Retina (tissue), 1 donor: ENCODE measurements at regions not wholly inside any gene's neighbourhood (a gene's known extent, or its start where the extent isn't known, plus 50 kb on each side); places are given as distances from the start of the nearest gene placed in this dataset.
"Not testable (repeated sequence)": the region's sequence is repeated elsewhere in the genome, so short reads cannot be mapped to it uniquely, and the experiment has no call there.

Experiments used
- DNase-seq: peaks from one replicate; pipeline ENCODE4 v3.0.0-alpha.2; 2016

DNA sequence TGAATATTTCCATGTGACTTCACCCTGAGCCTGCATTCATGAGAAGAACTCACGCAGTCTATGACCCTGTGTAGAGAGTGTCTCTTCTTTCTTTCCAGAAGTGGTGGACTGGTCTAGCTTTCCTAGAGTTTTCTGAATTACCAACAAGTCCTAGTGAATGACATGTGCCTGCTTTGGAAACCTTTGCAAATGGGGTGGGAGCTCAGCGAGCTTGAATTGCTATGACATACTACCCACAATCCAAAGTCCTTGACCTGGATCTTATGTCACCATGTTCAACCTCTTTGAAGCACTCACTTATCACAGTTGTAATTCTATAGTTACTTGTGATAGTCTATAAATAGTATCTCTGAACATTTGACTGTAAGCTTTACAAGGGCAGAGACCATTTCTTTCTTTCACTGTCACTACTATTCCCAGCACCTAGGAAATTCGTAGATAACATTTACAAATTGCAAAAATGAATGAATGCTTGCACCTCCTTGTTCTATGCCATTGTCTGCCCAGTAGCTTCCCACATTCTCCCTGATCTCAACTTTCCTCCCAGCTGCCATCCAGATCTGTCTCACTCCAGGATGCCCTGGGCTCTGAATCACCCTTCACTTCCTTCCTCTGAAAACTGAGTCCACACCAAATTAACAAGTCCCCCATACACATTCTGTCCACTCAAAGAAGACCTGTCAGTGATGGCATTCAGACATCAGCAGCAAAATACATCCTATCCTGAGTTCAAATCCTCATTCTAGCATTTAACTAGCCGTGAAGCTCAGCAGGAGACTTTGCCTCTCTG is 201.9 kb upstream of the SESN3 start:
- no peak for DNase-seq

DNA sequence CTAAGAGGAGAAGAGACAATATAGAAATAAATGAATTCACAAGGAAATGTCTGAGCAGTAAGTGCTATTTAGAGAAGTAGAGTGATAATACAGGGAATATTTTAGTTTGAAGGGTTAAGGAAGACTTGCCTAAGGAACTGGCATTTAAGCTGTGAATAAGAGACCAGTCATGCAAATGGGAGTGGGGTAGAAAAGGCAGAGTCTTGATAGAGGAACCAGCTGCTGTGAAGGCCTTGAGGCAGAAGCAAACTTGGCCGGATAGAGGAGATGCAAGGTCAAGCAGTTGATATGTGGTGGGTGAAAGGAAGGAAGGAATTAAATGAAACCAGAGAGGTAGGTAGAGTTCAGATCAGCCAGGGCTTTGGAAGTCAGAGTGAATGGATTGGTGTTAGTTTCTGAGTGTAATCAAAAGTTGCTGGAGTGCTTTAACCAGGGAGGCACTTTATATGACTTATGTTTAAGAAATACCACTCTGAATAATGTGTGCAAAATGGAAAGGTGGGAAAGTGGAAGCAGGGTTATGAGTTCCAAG is 198.4 kb upstream of the SESN3 start:
- DNase-seq: no peak

DNA sequence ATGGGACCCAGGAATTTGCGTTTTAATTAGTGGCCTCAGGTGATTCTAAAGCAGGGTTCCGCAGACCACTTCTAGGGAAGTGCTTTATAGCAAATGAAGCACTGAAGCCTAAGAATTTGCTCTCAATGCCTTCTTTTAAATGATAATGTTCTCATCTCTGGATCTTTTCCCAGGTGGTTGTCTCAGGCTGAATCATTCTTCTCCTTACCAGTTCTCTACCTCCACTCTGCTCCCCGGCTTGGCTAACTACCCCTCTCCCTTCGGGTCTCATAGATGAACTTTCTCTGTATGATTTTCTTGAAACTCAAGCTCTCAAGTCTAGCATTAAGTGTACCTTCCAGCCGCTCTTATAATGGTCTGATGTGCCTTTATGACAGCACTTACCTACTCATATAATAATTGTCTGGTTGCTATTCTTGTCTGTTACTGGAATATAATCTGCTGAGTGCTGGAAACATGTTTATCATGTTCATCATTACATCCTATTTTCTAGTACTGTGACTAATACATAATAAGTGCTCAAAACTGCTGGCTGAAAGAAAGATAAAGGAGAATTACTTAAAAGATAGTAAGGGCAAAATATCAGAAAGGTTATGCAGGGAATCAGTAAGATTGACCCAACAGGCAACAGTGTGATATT is 195.9 kb upstream of the SESN3 start:
- DNase-seq: no peak

DNA sequence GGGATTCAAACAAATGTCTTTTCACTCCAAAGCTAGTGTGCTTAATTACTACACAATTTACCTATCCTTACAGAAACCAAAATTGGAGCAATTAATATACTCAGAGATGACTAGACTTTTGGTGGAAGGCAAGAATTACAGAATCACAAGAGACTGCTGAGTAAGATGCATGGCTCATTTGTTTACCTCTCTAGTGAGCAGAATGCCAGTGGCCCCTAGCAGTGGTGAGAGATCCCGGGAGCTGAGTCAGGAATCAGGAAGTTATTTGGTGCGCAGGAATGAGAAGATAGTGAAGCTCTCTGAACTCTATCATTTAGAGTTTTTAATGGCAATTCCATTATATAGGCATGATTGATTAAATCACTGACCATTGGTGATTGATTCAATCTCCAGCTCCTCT is 188.9 kb upstream of the SESN3 start:
- no peak for DNase-seq

DNA sequence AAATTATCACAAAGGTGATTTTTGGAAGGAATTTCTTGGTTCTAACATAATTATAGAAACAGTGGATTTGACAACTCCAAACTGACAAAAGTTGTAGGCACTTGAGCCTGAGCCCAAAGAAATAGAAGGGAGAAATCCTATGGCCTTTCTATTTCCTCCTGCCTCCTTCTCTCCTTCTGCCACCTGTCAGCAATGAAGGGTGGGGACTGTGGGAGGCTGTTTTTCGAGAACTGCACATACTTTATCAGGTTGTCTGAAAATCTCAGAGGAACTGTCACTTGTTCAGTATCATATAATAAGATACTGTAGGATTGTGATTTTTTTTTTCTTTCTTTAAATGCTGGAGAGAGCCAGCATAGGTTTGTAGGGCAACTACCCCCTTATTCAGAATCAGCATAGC is 187.9 kb upstream of the SESN3 start:
- no peak for DNase-seq

DNA sequence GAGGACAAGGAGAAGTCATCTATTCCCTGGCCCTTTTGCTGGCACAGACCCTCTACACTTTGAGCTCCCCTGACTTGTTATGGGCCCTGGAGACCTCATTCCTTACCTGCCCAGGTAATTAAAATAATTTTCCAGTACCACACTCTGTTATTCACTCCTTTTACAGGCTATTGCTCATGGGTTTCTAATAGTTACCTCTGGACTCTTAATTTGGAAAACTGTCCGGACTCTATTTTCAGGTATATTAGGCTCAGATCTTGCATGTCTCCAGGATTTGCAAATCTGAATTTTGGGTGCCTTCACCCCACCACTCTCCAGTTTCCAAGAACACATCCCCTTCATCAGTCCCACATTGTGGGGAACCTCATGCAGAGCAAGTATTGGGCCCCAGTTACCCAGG is 186.8 kb upstream of the SESN3 start:
- no peak for DNase-seq

DNA sequence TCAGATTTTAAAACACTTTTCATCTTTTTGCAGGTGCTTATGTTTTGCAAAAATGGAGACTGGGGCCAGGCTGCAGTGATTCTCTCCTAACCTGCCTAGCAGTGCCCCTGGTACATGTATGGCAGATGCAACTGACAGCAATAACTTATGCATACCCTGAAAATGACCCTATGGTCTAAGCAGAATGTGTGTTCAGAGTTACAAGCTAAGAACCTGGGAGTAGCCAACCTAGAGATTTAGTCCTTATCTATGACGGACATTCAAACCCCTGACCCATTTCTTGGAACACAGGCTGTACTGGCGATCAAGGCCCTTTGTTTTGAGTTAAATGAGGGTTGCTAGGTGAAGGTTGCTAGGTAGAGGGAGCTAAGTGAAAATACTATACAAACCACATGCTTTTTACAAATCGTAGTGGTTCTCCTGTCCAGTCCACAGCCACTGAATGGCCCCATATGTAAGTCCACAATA is 184.9 kb upstream of the SESN3 start:
- no peak for DNase-seq

DNA sequence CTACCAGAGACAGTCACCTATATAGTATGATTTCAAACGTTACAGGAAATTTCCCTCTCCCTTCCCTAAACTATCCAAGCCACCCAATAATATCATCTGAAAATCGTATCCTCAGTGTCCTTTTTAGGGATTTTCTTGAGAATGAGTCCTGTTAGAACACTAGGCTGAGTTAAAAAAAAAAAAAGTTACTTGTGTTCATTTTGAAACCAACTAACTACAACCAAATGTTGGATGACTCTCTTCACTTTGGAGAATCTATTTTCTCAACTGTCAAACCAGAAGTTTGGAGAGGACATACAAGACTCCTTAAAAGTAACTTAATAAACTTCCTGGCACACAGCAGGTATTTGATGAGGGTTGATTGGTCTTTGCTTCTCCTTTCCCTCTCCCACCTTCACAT is 183.2 kb upstream of the SESN3 start:
- DNase-seq: no peak

DNA sequence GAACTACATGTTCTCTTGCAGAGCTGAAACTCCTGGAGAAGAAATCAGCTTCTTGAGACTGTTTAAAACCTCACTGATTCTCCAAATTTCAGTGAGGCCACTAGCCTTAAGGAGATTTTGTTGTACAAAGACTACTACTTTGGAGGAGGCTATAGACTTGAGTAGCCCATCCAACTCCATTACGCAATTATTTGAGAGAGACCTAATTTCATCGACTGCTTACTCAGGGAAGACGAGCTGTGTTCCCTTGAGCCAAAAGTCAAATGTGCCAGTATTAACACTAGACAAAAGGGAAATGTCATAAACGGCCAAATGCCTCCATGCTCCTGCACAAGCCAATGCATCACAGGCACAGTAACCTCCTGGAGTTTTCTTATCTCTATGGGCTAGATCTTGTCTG is 182.8 kb upstream of the SESN3 start:
- DNase-seq: no peak

DNA sequence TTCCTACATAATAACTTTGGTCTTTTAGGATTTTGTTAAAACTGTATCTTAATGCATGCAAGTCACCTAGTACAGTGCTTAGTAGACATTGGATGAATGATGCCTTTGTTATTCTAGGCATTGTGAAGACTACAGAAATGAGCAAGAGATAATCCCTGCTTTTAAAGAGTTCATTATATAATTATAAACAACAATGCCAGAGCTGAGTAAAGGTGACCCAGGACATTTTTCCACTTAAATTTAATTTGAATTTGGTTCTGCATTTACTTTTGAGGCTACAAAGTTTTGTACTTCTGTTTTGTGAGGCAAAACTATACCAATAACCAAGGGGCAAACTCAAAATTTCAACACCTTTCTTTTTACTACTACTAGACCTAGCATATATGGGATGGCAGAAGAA is 182.0 kb upstream of the SESN3 start:
- DNase-seq: no peak

DNA sequence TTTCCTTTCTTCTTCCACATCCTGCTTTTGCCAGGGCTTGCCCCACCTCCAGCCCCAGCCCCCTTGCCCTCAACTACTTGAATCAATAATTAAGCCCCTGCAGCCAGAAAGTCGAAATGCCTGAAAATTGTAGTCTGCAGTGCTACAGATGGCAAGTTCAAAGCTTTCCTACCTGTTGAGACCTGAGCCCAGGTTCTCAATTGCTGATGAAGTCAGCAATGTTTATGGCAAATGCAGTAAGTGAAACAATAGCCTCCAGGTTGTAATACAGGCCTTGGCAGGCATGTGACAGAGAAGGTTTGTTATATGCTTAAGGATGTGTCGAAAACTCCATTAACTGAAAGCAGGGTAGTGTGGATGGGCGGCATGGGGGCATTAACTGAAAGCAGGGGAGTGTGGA is 181.1 kb upstream of the SESN3 start:
- no peak for DNase-seq

DNA sequence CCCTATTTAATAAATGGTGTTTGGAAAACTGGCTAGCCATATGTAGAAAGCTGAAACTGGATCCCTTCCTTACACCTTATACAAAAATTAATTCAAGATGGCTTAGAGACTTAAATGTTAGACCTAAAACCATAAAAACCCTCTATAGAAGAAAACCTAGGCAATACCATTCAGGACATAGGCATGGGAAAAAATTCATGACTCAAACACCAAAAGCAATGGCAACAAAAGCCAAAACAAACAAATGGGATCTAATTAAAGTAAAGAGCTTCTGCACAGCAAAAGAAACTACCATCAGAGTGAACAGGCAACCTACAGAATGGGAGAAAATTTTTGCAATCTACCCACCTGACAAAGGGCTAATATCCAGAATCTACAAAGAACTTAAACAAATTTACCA is 179.7 kb upstream of the SESN3 start:
- not testable (repeated sequence) for DNase-seq

DNA sequence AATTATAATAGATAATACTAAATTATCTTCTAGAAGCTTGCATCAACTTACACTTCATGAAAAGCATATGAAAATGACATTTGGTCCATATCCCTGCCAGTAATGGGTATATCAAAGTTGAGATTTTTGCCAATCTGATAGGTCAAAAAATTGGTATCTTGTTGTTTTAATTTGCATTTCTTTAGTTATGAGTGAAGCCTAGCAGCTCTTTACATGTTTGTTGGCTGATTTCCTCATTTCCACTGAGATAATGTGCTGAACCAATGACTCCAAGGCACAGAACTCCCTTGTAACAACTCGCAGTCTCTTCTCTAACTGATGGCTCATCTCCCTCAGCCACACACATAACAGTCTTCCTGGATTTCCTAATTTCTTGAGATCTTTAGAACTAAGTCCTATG is 175.3 kb upstream of the SESN3 start:
- no peak for DNase-seq

DNA sequence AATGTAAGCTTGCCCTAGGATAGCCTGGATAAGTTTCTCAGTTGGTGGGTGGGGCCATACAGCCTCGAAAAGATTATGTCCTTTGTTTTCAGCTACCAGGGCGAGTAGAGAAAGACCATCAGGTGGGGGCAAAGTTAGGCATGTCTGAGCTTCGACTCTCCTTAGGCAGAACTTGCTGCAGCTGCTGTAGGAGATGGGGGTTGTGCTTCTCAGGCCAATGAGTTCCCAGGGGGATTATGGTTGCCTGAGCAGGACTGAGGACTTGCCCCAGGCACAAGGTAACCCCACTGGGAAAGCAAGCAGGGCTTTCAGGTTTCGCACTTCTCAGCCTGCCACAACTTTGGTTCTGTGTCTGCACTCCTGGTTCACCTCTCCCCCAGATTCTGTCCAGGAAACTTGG is 173.4 kb upstream of the SESN3 start:
- DNase-seq: no peak

DNA sequence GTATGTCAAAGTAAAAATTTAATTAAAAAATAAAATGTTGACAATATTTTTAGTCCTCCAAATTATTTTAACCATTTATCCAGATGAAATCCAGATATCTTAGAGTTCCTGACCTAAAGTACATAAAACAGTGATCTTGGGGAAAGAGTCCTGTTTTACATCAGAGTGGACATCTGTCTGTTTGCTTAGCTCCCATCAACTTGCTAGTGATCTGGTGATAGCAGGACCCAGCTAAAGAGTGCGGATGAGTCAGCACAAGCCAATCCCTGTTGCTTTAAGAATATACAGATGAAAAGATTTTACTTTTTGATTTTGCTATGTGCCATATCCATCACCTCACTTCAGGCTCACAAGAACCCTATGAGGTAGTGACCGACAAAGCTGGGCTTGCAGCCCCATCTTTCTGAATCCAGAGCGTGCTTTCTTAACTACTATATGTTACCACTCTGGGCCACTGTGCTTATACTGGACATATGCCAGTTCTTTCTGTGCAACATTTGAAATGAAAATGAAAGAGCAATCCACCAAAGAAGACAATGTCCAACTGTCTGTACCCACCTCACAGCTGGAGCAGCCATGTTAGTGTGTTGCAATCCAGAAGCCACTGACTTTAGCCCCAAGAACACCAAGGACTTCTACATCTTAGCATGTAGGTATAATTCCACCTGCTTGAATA is 167.6 kb upstream of the SESN3 start:
- DNase-seq: no peak

DNA sequence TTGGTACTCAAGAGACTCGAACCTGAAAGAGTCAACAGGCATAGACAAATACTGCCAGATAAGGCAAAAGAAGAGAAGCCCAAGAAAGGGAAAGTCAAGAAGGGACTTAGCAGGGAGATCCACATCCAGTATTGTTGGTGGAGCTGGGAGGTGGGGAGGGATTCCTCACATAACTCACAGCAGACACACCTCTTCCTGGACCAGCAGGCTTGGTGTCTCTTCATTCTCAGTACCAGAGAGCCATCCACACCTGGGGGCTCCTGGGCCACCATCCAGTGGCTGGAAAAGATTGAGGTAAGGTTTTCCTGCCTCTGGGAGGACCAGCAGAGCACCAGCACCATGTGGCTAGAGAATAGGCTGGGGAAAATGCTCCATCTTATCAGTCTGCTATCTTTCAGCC is 161.6 kb upstream of the SESN3 start:
- DNase-seq: no peak

DNA sequence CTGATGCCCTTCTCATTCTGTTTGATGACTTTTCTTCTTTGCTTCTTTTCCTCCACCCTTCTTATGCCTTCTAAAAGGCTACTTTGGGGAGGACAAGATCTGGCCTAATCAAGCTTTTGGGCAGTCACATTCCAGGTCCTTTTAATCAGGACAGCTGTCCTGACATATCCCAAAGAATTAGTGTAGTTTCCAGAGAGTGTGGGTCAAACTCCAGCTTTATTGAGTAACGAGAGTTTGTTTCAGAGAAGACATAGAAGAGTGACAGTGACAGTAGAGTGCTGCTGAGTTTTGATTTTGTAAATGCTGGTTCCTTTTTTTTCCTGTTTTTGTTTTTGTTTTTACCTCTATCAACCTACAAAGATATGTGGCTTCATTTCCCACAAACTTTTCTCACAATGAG is 158.4 kb upstream of the SESN3 start:
- DNase-seq: no peak

DNA sequence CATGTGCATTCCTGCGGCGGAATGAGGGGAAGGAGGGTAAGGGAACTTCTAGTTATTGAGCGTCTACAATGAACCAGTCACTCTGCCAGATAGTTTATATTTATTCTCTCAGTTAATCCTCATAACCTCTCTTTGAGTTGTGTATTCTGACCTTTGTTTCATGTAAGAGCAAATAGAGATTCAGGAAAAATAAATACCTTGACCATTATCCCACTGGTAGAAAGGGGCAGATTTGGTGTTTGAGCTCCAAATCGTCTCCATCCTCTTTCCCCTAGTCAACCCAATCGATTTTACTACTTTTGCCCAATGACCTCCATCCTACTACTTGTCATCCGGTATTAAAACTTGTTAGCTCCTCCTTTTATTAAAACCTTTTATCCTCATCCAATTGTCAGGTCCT is 157.1 kb upstream of the SESN3 start:
- no peak for DNase-seq

DNA sequence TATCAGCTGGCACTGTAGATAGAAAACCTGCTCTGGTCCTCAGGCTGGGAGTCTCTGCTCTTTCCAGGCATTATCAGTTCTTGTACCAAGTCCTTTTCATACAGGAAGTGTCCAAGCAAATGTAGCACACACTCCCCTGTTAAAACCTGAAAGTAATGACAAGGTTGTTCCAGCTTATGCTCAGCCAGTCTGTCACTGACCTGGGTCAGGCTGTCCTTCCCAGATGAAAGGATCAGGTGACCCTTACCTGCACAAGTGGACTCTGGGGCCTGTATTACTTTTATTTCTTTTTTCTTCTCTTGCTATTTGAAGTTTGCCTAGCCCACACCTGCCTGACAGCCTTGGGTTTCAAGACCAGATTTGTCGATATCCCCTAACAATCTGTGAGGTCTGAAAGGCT is 156.3 kb upstream of the SESN3 start:
- DNase-seq: no peak

DNA sequence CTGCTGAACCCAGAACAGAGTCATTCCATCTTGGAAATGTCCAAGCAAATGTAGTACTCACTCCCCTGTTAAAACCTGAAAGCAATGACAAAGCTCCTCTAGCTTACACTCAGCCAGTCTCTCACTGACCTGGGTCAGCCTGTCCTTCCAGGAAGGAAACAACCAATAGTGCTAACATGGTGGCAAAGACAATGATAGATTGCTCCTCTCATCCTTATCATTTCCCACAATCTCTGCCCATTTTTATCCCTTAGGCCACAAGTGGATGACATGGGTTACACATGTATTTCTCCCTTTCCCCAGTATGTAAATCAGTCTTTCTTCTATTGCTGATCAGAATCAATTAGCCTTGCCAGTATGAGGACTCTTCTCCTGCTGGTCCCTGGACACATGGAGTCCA is 154.6 kb upstream of the SESN3 start:
- DNase-seq: no peak

DNA sequence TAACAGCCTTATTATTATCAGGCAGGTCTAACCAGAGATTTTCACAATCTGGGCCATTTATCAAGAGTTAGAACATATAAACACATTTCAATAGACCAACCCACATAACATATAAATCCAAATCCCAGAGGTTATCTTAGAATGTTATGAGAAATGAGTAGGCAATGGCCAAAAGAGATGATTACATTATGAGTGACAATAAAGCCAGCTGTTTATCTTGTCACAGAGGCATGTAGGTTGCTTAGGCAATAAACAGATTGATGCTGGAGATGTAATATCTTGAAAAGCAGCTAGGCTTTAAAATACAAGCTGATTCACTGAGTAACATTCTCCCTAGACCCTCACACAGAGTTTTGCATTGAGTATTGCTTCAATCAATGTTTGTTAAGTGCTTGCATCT is 148.5 kb upstream of the SESN3 start:
- no peak for DNase-seq

DNA sequence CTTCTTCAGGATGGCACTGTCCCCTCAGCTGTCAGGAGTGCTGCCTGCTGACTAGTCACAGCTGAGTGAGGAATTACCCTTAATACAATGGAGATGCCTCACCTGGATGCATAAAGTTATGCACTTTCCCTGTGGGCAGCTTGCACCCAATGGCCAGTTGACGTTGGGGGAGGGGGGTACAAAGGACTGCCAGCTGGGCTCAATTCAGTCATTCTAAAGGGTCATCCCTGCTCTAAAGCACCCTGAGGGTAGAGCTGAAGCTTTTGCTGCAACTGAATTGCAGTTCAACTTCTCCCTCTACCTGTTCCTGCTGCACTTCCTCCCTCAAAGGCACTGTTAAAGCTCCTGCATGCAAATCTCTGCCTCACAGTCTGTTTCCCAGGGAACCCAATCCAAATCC is 147.8 kb upstream of the SESN3 start:
- DNase-seq: no peak

DNA sequence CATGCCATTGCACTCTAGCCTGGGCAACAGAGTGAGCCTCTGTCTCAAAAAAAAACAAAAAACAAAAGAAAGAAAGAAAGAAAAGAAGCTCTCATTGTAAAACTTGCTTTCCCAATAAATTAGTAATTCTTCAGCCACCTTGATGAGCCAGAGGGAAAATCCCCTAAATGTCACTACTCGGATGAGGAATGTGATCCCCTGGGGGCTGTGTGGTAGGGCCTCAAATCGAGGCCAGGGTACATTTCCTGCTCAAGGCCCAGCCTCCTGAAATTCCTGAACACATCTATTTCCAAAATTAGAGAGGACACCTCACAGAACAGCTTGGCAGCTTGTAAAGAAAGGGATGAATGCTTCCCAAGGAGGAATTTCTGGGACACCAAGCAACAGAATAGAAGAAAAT is 147.1 kb upstream of the SESN3 start:
- no peak for DNase-seq

DNA sequence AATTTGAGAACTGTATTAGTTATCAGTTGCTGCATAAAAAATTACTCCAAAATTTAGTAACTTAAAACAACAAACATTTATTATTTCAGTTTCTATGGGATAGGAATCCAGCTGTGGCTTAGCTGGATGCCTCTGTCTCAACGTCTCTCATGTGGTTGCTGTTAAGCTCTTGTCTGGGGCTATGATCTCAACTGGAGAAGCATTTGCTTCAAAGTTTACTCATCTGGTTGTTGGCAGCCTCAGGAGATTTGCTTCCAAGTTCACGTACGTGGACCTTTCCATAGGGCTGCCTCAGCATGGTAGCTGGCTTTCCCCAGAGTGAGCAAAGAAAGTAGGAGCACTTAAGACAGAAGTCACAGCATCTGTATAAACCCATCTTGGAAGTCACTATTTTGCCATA is 144.9 kb upstream of the SESN3 start:
- DNase-seq: no peak
